Upper lobe of left lung (tissue), 6 donors: ENCODE measurements at regions not wholly inside any gene's neighbourhood (a gene's known extent, or its start where the extent isn't known, plus 50 kb on each side); places are given as distances from the start of the nearest gene placed in this dataset.

Experiments
- ATAC-seq, 2 donors: fragments of 200-7000 bp; cut with Tn5 transposase; one replicate each; pipeline ENCODE4 v1.9.1; 2022; ENCODE audit warnings: mild to moderate bottlenecking in 2 of 2, moderate library complexity in 2 of 2; ENCODE audit not compliant: low FRiP score in 2 of 2
- DNase-seq, 2 donors: peaks; one replicate each; pipeline ENCODE4 v3.0.0-alpha.2; 2019 to 2020
- H3K27ac ChIP-seq, 4 donors: fragments of 200-600 bp; sonication (generic); one replicate each; pipeline ENCODE4 v1.5.1; 2016 to 2019
- H3K27me3 ChIP-seq, 4 donors: fragments of 200-600 bp; sonication (generic); one replicate each; pipeline ENCODE4 v1.5.1; 2017 to 2019
- H3K36me3 ChIP-seq, 4 donors: fragments of 200-600 bp; sonication (generic); one replicate each; pipeline ENCODE4 v1.5.1; 2016 to 2019
- H3K4me1 ChIP-seq, 4 donors: fragments of 200-600 bp; sonication (generic); one replicate each; pipeline ENCODE4 v1.5.1; 2018 to 2019
- H3K4me3 ChIP-seq, 4 donors: fragments of 200-600 bp; sonication (generic); one replicate each; pipeline ENCODE4 v1.5.1; 2017 to 2019; ENCODE audit warnings: mild to moderate bottlenecking in 2 of 4, moderate library complexity in 1 of 4
- H3K9me3 ChIP-seq, 4 donors: fragments of 200-600 bp; sonication (generic); one replicate each; pipeline ENCODE4 v1.5.1; 2018 to 2019
- CTCF ChIP-seq, 6 experiments: fragments of 450-650 bp in 4 of 6; fragments of 200-600 bp in 2 of 6; sonication (generic) in 2 of 6; IDR thresholded peaks; one replicate each; pipeline ENCODE4 v1.5.1; 2016 to 2019; ENCODE audit warnings: antibody characterized with exemption in 6 of 6
- EP300 ChIP-seq, 4 donors: sonication (generic); formaldehyde crosslinking; IDR thresholded peaks; one replicate each; pipeline ENCODE4 v1.5.1; 2017; ENCODE audit warnings: antibody characterized with exemption in 4 of 4, control low read depth in 2 of 4
- POLR2A ChIP-seq, 4 donors: fragments of 450-650 bp; IDR thresholded peaks; one replicate each; pipeline ENCODE4 v1.5.1; 2016 to 2017; ENCODE audit warnings: antibody characterized with exemption in 4 of 4, mild to moderate bottlenecking in 2 of 4
- POLR2AphosphoS5 ChIP-seq, 2 donors: sonication (generic); formaldehyde crosslinking; IDR thresholded peaks; one replicate each; pipeline ENCODE4 v1.5.1; 2017; ENCODE audit warnings: antibody characterized with exemption in 2 of 2
- WGBS, 2 donors: methylation state at CpG; one replicate each; pipeline ENCODE4 v1.1.5; 2017 to 2018; 5-methylcytosine and 5-hydroxymethylcytosine counted together
- donor health status: DM: no; HTN: no; CAD: no; lungs with moderate emphysema.
- donor health status: DM: no; HTN: yes; CAD: no; lungs with severe emphysema.

GRCh38 chr18:70827632-70828031 lies 538.8 kb downstream of the SOCS6 start:
- 71 to 81% methylated on average over 3 of the region's 3 CpGs for WGBS, 2 donors
- Histone ChIP-seq H3K27me3 (no peaks in the 10 kb centered on the region), H3K27ac (no peak overlapping the region), H3K4me3 (no peak overlapping the region), H3K36me3 (no peaks in the 10 kb centered on the region), H3K9me3 (no peaks in the 10 kb centered on the region), H3K4me1 (no peaks in the 10 kb centered on the region)
- ATAC-seq: peak in 1 of 2 donors; percentile 19
- DNase-seq: no peak
- TF ChIP-seq POLR2AphosphoS5 (IDR thresholded peaks at IDR 0.05) (no peak), EP300 (IDR thresholded peaks at IDR 0.05) (no peak), CTCF (IDR thresholded peaks at IDR 0.05) (no peak), POLR2A (IDR thresholded peaks at IDR 0.05) (no peak)

GRCh38 chr18:70826571-70826970 lies 537.7 kb downstream of the SOCS6 start:
- H3K27me3 ChIP-seq: no peaks in the 10 kb centered on the region
- H3K4me1 ChIP-seq: no peaks in the 10 kb centered on the region
- no peaks in the 10 kb centered on the region for H3K36me3 ChIP-seq
- no peak for TF ChIP-seq POLR2AphosphoS5 (IDR thresholded peaks at IDR 0.05)
- DNase-seq (no peak), ATAC-seq (no peak)
- no peak overlapping the region for H3K27ac ChIP-seq
- H3K4me3 ChIP-seq: no peak overlapping the region
- H3K9me3 ChIP-seq: no peaks in the 10 kb centered on the region
- 85 to 91% methylated on average over 2 of the region's 2 CpGs for WGBS, 2 donors

- TF ChIP-seq POLR2AphosphoS5 (IDR thresholded peaks at IDR 0.05): no peak
- no peak for TF ChIP-seq CTCF (IDR thresholded peaks at IDR 0.05)
- TF ChIP-seq POLR2A (IDR thresholded peaks at IDR 0.05): no peak
- no peak for TF ChIP-seq EP300 (IDR thresholded peaks at IDR 0.05)
- 43 to 58% methylated on average over 3 of the region's 3 CpGs for WGBS, 2 donors
- ATAC-seq: no peak
Observed at GRCh38 chr18:70822691-70823090, 533.8 kb downstream of the SOCS6 start.

GRCh38 chr18:70822117-70822516 lies 533.3 kb downstream of the SOCS6 start:
- H3K4me1 ChIP-seq: no peaks in the 10 kb centered on the region
- no peak for TF ChIP-seq EP300 (IDR thresholded peaks at IDR 0.05)
- no peak for TF ChIP-seq POLR2A (IDR thresholded peaks at IDR 0.05)
- TF ChIP-seq CTCF (IDR thresholded peaks at IDR 0.05): no peak
- TF ChIP-seq POLR2AphosphoS5 (IDR thresholded peaks at IDR 0.05): no peak
- H3K4me3 ChIP-seq: no peak overlapping the region
- H3K9me3 ChIP-seq: no peaks in the 10 kb centered on the region
- no peak for DNase-seq
- H3K27ac ChIP-seq: no peak overlapping the region
- WGBS, 2 donors: 10 to 11% methylated on average over 3 of the region's 3 CpGs
- no peaks in the 10 kb centered on the region for H3K36me3 ChIP-seq
- H3K27me3 ChIP-seq: no peaks in the 10 kb centered on the region
- ATAC-seq: no peak

More at GRCh38 chr18:70822691-70823090, 533.8 kb downstream of the SOCS6 start:
- Histone ChIP-seq H3K27ac (no peak overlapping the region), H3K4me1 (no peaks in the 10 kb centered on the region), H3K27me3 (no peaks in the 10 kb centered on the region), H3K4me3 (no peak overlapping the region), H3K36me3 (no peaks in the 10 kb centered on the region), H3K9me3 (no peaks in the 10 kb centered on the region)
- no peak for DNase-seq

- TF ChIP-seq EP300 (IDR thresholded peaks at IDR 0.05) (no peak), POLR2A (IDR thresholded peaks at IDR 0.05) (no peak), CTCF (IDR thresholded peaks at IDR 0.05) (no peak), POLR2AphosphoS5 (IDR thresholded peaks at IDR 0.05) (no peak)
- no peak overlapping the region for H3K27ac ChIP-seq
- DNase-seq: no peak
- H3K9me3 ChIP-seq: no peaks in the 10 kb centered on the region
- no peak for ATAC-seq
- WGBS, 2 donors: 64 to 73% methylated on average over 8 of the region's 8 CpGs
- no peaks in the 10 kb centered on the region for H3K36me3 ChIP-seq
- H3K27me3 ChIP-seq: no peaks in the 10 kb centered on the region
- no peak overlapping the region for H3K4me3 ChIP-seq
- H3K4me1 ChIP-seq: no peaks in the 10 kb centered on the region
Observed at GRCh38 chr18:70808481-70809056, 519.7 kb downstream of the SOCS6 start.
